Left colon (tissue), 2 donors: ENCODE measurements at regions not wholly inside any gene's neighbourhood (a gene's known extent, or its start where the extent isn't known, plus 50 kb on each side); places are given as distances from the start of the nearest gene placed in this dataset.
"Not testable (repeated sequence)": the region's sequence is repeated elsewhere in the genome, so short reads cannot be mapped to it uniquely, and the experiment has no call there.

Experiments used
- ATAC-seq: fragments of 200-7000 bp; cut with Tn5 transposase; one replicate; pipeline ENCODE4 v1.9.1; 2020; ENCODE audit warnings: mild to moderate bottlenecking, moderate library complexity
- DNase-seq, 2 donors: peaks; one replicate each; pipeline ENCODE4 v3.0.0-alpha.2; 2020
- intact Hi-C, 2 donors: fragments of 100-400 bp; cut with DNase I in 1 of 2; cut with micrococcal nuclease in 1 of 2; formaldehyde crosslinking; loops; one replicate each; pipeline versions ENCODE4 v1.11.2 to v1.14.0; 2022; cut with DNase I, micrococcal nuclease
- donor health status: DM: no; HTN: no; CAD: no.
- donor health status: DM: yes; HTN: yes; CAD: no.

DNA sequence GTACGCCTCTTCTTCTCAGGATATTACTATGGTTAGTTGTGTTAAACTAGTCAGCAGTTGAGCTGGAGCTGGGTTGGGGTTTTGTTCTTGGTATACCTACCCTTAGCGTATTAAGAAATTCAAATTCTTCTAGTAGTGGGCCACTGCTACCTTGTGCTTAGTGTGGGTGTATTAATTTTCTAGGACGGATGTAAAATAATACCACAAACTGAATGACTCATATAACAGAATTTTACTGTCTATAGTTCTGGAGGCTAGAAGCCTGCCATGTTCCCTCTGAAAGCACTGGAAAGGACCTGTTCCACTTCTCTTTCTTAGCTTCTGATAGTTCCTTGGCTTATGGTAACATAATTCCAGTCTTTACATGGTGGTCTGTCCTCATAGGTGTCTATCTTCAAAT is 1274.7 kb downstream of the ADGRL3 start:
- ATAC-seq (no peak), DNase-seq (no peak)
- intact Hi-C loops = no loop called here

DNA sequence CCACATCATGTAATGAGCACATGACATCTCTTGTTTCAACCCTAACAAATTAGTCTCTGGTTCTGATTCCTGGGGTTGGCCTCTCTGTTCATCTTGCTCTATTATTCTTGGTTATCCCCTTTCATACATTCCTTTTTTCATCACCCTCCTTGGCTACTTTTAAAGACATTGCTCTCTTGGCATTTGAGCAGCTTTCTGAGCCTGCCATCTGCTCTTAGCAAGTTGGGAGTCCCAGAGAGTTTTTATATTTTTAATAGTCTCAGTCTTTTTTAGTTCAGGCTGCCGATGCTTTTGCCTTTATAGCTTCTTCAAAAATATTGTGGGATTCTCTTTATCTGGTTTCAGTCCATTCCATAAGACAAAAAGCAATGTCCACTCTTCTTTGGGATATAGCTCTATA is 1270.9 kb downstream of the ADGRL3 start:
- DNase-seq (no peak), ATAC-seq (no peak)
- intact Hi-C loops = no loop called here

DNA sequence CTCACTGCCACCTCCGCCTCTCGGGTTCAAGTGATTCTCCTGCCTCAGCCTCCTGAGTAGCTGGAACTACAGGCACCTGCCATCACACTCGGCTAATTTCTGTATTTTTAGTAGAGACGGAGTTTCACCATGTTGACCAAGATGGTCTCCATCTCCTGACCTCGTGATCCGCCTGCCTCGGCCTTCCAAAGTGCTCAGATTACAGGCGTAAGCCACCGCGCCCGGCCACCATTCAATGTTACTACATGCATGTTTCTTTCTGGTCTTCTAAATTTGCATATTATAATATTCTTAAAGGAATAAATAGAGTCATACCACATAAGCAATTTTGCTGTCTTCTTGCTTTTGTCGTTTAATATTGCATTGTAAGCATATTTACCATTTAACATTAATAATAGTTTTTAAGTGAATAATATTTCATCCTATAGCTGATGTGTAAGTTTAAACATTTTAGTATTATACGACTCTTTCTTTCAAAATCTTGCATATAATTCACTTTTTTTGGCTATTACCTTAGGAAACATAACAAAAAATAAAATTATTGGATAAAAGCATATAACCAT is 1270.4 kb downstream of the ADGRL3 start:
- no peak for ATAC-seq
- DNase-seq = no peak
- intact Hi-C loops = no loop called here

DNA sequence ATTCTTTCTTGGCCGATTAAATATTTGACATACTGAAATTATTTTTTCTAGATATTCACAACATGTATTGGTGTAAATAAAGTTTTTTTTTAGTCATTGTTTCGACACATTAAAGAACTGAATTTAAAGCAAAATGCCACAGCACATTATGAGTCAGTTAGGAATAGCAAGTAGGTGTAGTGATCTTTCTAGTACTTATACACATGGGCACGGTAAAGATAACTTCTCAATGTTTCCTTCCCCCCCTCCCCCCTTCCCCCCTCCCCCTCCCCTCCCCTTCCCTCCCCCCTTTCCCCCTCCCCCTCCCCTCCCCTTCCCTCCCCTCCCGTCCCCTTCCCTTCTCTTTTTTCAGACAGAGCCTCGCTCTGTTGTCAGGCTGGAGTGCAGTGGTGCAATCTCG is 1269.9 kb downstream of the ADGRL3 start:
- no peak for ATAC-seq
- intact Hi-C loops = no loop called here

DNA sequence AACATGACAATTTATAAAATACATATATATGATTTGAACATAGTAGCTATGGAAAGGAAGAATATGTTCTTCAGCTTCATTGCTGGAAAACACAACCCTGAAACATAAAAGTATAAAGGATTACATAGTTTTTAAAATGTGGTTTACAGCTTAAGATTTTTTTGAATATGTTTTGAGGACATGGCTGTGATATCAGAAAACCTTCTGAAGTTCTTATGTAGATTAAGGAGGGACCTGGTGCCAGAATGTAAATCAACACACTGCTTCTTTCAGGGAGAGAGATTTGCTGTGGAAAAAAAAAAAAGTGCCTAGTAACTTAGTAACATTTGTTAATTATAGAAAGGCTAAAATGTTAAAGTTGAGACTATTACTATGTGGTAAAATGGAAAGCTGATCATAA is 1261.8 kb downstream of the ADGRL3 start:
- ATAC-seq (no peak), DNase-seq (no peak)
- intact Hi-C loops = no loop called here

More for the DNA sequence above, 1269.9 kb downstream of the ADGRL3 start:
- no peak for DNase-seq

DNA sequence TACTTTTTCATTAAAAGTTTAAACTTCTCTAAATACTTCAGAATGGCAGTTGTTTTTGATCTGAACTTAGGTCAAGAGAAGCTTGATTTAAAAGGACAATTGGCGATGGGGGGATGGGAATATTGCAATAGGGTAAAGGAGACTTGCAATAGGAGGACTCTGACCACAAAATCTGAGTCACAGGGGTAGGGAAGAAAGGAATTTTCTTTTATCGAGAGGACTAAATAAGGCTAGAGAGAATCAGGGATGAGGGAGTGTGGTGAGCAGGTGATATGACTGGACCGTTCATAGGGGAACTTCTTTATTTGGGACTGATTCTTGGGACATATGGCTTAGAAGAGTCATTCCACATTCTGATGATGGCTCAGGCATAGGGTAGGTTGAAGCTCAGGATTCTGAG is 1260.2 kb downstream of the ADGRL3 start:
- ATAC-seq (no peak), DNase-seq (no peak)
- intact Hi-C loops = no loop called here

DNA sequence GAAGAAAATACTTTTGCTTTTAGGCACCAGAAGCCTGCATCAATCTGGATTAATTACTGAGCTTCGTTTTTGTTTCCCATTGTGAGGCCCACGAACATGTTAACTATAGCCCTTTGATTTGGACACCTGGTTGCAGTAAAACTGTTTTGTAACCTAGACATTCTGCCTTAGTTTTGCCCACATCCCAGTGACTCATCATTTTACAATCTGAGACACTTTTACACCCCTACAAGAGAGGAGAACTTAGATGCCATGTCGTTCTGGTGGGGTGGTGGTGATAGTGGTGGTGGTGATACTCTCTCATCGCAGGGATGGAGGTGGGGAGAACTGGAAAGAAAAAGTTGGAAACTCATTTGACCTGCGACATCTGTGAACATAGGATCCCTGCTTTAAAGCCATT is 1257.2 kb downstream of the ADGRL3 start:
- no peak for DNase-seq
- intact Hi-C loops = no loop called here
- ATAC-seq = no peak

DNA sequence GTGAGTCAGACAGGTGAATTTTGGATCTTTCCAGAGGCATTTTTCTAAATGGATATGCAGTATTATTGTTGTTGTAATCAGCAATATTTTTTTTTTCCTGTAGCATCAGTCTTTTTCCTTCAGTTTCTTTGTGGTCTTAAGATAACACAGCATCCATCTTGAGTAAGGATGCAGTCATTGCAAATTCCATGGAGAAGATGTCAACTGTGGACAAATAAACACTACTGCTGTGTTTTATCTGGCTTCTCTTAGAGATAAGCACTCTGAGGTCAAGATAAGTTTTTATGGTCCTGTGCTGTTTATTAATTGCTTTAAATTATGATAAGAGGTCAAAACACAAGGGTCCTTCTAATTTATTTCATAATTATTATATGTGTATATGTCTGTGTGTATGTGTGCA is 1255.7 kb downstream of the ADGRL3 start:
- DNase-seq (no peak), ATAC-seq (no peak)
- intact Hi-C loops = no loop called here

DNA sequence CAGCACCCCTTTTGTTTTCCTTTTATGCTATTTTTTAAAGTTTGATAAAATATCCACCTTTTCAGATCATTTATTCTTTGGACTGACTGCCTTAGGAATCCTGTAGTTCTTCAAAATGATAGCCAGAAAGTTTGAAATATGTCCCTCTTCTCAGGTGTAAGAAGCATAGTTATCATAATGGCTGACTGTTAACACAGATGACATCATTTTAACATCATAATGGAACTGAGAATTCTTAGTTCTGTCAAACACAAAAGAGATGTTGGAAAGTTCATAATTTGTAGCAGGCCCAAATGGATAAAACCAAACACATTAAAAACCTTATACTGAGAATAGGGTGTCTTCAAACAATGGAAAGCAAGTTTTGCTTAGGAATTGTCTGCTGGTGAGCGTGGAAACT is 1254.4 kb downstream of the ADGRL3 start:
- no peak for ATAC-seq
- intact Hi-C loops = no loop called here

DNA sequence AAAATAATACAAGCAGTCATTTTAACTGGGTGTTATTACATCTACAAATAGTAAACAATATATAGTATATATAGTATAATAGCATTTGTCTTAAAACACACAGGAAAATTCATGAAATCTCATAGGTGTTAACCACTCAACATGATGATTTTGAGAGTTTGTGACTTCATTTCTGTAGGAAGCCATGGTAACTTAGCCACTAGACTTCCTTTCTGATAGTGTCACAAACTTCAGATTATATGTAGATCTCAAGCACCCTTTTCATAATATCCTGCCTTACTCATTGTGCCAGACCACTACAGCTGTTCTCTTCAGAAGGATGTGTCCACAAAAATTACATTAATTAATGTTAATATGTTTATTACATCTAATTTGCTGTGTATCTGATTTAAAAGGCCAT is 1250.6 kb downstream of the ADGRL3 start:
- intact Hi-C loops = no loop called here
- DNase-seq = no peak
- ATAC-seq = no peak

More for the DNA sequence above, 1254.4 kb downstream of the ADGRL3 start:
- DNase-seq = no peak

DNA sequence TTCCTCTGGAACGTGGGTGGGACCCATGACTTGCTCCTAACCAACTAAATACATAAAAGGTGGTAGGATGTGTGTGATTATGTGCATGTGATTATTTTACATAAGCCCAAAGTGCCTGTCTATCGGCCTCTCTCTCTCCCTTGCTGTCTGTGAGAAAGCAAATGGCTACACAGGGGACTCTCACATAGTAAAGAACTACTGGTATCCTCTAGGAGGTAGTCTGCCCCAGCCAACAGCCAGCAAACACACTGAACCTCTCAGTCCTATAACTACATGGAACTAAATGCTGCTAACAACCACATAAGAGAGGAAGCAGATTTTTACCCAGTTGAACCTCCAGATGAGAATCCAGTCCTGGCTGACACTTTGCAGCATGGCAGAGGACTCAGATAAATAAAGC is 1249.4 kb downstream of the ADGRL3 start:
- intact Hi-C loops = no loop called here
- no peak for ATAC-seq
- DNase-seq = no peak

DNA sequence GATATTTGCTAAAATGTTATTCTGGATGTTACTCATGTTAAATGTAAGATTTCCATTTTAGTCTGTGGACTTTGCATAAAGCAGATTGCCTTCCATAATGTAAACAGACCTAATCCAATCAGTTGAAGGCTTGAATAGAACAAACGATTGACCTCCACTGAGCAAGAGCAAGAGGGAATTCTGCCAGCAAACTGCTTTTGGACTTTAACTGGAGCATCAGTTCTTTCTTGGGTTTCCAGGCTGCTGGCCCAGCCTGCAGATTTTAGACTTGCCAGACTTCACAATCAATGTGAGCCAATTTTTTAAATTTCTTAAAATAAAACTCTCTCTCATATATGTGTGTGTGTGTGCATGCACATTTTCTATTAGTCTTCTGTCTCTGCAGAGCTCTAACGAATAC is 1248.8 kb downstream of the ADGRL3 start:
- intact Hi-C loops = no loop called here
- ATAC-seq (no peak), DNase-seq (no peak)

DNA sequence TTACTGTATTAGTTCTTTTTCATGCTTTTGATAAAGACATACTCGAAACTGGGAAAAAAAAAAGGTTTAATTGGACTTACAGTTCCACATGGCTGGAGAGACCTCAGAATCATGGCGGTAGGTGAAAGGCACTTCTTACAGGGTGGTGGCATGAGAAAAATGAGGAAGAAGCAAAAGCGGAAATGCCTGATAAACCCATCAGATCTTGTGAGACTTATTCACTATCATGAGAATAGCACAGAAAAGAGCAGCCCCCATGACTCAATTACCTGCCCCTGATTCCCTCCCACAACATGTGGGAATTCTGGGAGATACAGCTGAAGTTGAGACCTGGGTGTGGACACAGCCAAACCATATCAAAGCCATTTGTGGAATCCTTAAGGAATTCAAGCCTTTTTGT is 1238.9 kb downstream of the ADGRL3 start:
- intact Hi-C loops = no loop called here
- ATAC-seq = no peak
- DNase-seq = no peak

DNA sequence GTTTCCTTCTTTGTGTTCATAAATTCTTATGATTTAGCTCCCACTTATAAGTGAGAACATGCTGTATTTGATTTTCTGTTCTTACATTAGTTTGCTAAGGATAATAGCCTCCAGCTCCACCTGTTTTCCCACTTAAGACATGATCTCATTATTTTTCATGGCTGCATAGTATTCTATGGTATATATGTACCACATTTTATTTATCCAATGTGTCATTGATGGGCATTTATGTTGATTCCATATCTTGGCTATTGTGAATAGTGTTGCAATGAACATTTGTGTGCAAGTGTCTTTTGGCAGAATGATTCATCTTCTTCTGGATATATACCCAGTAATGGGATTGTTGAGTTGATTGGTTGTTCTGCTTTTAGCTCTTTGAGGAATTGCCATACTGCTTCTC is 1234.8 kb downstream of the ADGRL3 start:
- no peak for ATAC-seq
- intact Hi-C loops = no loop called here
- no peak for DNase-seq

DNA sequence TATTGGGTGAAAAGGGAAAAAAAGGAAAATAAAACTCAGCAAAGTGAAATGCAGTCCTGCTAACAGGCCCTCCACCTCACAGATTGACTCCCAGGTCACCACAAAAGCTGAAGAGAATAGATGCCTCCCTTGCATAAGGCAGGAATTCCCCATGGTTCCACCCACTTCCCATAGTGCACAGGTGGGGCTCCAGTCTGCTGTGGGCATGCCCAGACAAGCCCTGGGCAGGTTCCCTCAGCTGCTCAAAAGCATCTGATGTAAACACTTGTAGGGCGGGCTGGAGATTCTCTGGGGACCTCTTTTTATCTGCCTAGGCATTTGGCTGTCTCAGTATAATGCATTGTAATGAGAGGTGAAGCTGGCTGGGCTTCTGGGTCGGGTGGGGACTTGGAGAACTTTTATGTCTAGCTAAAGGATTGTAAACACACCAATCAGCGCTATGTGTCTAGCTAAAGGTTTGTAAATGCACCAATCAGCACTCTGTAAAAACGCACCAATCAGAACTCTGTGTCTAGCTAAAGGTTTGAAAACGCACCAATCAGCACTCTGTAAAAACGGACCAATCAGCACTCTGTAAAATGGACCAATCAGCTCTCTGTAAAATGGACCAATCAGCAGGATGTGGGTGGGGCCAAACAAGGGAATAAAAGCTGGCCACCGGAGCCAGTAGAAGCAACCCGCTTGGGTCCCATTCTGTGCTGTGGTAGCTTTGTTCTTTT is 1231.5 kb downstream of the ADGRL3 start:
- DNase-seq, intact Hi-C loops, ATAC-seq: not testable (repeated sequence)

DNA sequence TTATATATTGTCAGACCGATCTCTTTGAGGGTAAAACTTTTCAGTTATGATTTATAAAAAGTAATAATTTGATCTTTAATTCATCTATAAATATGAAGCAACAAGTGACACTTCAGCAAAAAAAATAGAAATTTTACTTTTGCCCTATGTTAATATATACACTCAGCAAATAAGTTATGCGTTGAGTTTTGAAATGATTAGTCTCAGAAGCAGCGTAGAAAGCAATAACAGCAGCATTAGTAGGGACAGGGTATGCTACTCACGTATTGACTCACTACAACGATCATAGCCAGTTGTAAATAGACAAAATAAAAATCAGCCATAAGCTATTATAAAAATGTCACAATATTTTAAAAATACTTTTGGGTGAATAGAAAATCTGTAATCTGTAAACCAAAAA is 1229.2 kb downstream of the ADGRL3 start:
- intact Hi-C loops = no loop called here
- ATAC-seq (no peak), DNase-seq (no peak)

DNA sequence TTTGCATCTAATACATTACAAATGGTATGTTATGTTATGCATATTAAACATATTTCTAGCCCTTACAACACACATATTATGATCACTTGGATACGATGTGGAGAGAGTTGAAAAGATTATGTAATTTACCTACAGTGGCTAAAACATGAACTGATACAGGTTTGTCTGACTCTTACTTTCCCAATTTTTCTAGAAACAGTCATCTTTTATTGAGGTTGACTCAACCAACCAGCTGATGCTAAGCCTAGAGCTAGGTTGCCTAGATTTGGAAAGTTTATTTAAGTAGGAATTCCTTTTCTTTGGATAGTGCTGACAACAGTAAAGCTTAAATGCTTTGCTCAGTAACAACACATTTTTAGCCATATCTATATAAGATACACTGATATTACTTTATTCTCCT is 1215.1 kb downstream of the ADGRL3 start:
- ATAC-seq = no peak
- intact Hi-C loops = no loop called here
- DNase-seq = no peak

DNA sequence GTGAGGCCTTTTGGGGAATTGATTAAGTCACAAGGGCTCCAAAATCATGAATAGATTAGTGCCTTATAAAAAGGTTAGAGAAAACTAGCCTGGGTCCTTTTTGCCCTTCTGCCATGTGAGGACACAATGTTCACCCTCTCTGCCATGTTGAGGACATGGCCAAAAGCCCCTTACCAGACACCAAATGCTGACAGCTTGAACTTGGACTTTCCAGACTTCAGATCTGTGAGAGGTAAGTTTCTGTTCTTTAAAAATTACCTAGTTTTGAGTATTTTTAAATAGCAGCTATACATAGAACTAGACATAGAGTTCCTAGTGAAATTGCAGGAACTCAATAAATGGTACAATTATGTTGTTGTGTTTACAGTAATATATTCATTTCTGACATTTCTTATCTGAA is 1214.4 kb downstream of the ADGRL3 start:
- intact Hi-C loops = no loop called here
- no peak for ATAC-seq
- DNase-seq = no peak

DNA sequence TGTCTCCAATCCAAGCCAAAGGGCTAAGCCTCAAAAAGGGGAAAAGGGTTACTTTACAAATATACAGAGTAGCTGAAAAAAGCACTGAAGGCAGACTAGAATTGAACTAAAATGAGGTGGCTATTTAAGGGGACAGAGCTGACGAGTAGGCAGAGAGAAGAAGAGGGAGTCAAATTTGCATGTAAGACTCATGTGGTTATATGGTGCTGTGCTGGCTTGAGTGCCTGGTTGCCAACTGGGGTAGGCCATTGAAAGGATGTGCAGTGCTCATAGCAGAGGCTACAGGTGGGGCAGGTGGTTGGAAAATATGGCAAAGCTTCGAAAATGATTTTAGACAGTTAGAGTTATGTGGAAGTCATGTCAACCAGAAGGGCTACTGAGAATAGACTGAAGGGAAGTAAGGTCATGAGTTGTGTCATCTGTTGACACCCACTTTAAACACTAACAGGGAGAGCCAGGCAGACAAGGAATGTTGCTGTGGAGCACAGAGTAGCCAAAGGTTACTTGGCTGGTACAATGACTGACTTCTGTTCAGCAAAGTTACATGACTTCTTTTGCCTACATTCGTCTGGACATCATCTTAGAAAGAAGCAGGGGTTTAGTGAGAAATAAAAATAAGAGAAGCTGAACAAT is 1210.4 kb downstream of the ADGRL3 start:
- DNase-seq (no peak), ATAC-seq (no peak)
- intact Hi-C loops = no loop called here

DNA sequence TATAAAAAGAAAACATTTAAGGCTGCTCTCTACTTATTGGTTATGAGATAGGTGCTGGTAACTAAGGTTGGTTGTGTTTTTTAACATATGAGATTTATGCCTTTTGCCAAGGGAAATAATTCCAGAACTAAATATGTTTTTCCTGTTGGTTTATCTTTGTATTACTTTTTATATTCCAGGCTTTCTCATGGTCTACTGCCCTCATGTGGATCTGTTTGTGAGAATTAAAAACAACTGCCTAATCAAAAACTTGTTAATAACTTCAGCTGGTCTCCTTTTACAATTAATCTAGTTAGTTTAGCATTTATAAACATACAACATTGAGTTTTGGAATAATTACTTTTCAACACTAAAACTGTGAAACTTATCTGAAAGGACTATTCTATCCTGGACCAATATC is 1208.3 kb downstream of the ADGRL3 start:
- intact Hi-C loops = no loop called here
- ATAC-seq (no peak), DNase-seq (no peak)

DNA sequence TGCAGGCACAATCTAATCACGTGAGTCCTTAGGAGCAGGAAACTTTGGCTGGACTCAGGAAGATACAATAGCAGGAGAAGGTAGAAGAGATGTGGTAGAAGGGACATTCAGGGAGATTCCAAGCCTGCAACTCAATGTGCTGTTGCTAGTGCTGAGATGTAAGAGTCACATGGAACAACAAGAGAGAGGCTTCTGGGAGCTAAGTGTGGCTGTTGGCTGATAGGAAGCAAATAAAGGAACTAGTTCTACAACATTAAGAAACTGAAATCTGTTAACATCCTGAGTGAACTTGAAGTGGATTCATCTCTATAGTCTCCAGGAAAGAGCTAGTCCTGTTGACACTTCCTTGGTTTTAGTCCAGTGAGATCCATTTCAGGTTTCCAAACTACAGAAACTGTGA is 1207.4 kb downstream of the ADGRL3 start:
- DNase-seq (no peak), ATAC-seq (no peak)
- intact Hi-C loops = no loop called here
